GM12891 (cell line): ENCODE measurements at regions not wholly inside any gene's neighbourhood (a gene's known extent, or its start where the extent isn't known, plus 50 kb on each side); places are given as distances from the start of the nearest gene placed in this dataset.

ENCODE experiments used
- PAX5 ChIP-seq: IDR thresholded peaks from 2 replicates; pipeline ENCODE4 v1.6.1; 2011; ENCODE audit warnings: low read length, moderate library complexity, mild to moderate bottlenecking; ENCODE audit not compliant: insufficient read depth, severe bottlenecking
- POLR2A ChIP-seq: IDR thresholded peaks from 2 replicates; pipeline ENCODE4 v1.6.1; 2011; ENCODE audit warnings: low read depth, low read length, control low read depth
- POLR2AphosphoS5 ChIP-seq: IDR thresholded peaks from 2 replicates; pipeline ENCODE4 v1.6.1; 2011; ENCODE audit warnings: low read depth, low read length, control low read depth
- POU2F2 ChIP-seq: IDR thresholded peaks from 2 replicates; pipeline ENCODE4 v1.6.1; 2011; ENCODE audit warnings: low read depth, mild to moderate bottlenecking, control low read depth, low read length, moderate library complexity
- SPI1 ChIP-seq: IDR thresholded peaks from 2 replicates; pipeline ENCODE4 v1.6.1; 2011; ENCODE audit warnings: low read depth, low read length, control low read depth
- TAF1 ChIP-seq: IDR thresholded peaks from 2 replicates; pipeline ENCODE4 v1.6.1; 2011; ENCODE audit warnings: low read depth, low read length, control low read depth

- TF ChIP-seq POLR2A (no peak), POLR2AphosphoS5 (no peak), TAF1 (no peak), PAX5 (no peak), POU2F2 (no peak), SPI1 (no peak)
These were observed 199.7 kb downstream of the C11orf91 start for GRCh38 chr11:33500861-33501479.
